Neural progenitor cell (in vitro differentiated cells): ENCODE measurements at regions not wholly inside any gene's neighbourhood (a gene's known extent, or its start where the extent isn't known, plus 50 kb on each side); places are given as distances from the start of the nearest gene placed in this dataset.

Source experiments
- DNase-seq: peaks from one replicate; pipeline ENCODE4 v3.0.0-alpha.2; 2016; ENCODE audit warnings: low spot score
- H2AFZ ChIP-seq: fragments of 200-600 bp; sonication (generic); replicated peaks from 2 replicates; pipeline ENCODE4 v1.6.1; 2016; ENCODE audit warnings: antibody characterized with exemption
- H3F3A ChIP-seq: fragments of 200-600 bp; sonication (generic); 2 replicates; pipeline ENCODE4 v1.6.1; 2016; ENCODE audit warnings: antibody characterized with exemption, low read depth
- H3K27ac ChIP-seq: fragments of 200-600 bp; sonication (generic); 2 replicates; pipeline ENCODE4 v1.5.1; 2016; ENCODE audit warnings: mild to moderate bottlenecking
- H3K27me3 ChIP-seq: fragments of 200-600 bp; sonication (generic); 2 replicates; pipeline ENCODE4 v1.6.1; 2016; ENCODE audit warnings: mild to moderate bottlenecking, moderate library complexity
- H3K36me3 ChIP-seq: fragments of 200-600 bp; sonication (generic); 2 replicates; pipeline ENCODE4 v1.5.1; 2016
- H3K4me1 ChIP-seq: fragments of 200-600 bp; sonication (generic); 2 replicates; pipeline ENCODE4 v1.6.1; 2016; ENCODE audit warnings: mixed run types
- H3K4me2 ChIP-seq: fragments of 200-600 bp; sonication (generic); 2 replicates; pipeline ENCODE4 v1.6.1; 2016
- H3K4me3 ChIP-seq: fragments of 200-600 bp; sonication (generic); 2 replicates; pipeline ENCODE4 v1.5.1; 2016
- H3K79me2 ChIP-seq: fragments of 200-600 bp; sonication (generic); 2 replicates; pipeline ENCODE4 v1.6.1; 2016; ENCODE audit warnings: low read depth
- H3K9ac ChIP-seq: fragments of 200-600 bp; sonication (generic); 2 replicates; pipeline ENCODE4 v1.6.1; 2016
- H3K9me3 ChIP-seq: fragments of 200-600 bp; sonication (generic); 2 replicates; pipeline ENCODE4 v1.5.1; 2016; ENCODE audit warnings: low read depth
- H4K20me1 ChIP-seq: fragments of 200-600 bp; sonication (generic); 2 replicates; pipeline ENCODE4 v1.6.1; 2016; ENCODE audit warnings: low read depth
- H3K27ac Mint-ChIP-seq: 3 replicates; pipeline ENCODE4 v1.8.0; 2021; ENCODE audit warnings: mixed read lengths
- H3K27me3 Mint-ChIP-seq: 2 replicates; pipeline ENCODE4 v1.8.0; 2022; ENCODE audit warnings: low read depth, mild to moderate bottlenecking, inconsistent platforms, moderate library complexity, mixed read lengths; ENCODE audit not compliant: insufficient read depth
- H3K36me3 Mint-ChIP-seq: 3 replicates; pipeline ENCODE4 v1.8.0; 2021; ENCODE audit warnings: mixed read lengths
- H3K4me1 Mint-ChIP-seq: 3 replicates; pipeline ENCODE4 v1.8.0; 2021; ENCODE audit warnings: mixed read lengths
- H3K4me3 Mint-ChIP-seq: 3 replicates; pipeline ENCODE4 v1.8.0; 2021; ENCODE audit warnings: mild to moderate bottlenecking, moderate library complexity, mixed read lengths
- H3K9me3 Mint-ChIP-seq: 3 replicates; pipeline ENCODE4 v1.8.0; 2020; ENCODE audit warnings: mixed read lengths
- CTCF ChIP-seq: fragments of 200-600 bp; sonication (generic); IDR thresholded peaks from 2 replicates; pipeline ENCODE4 v1.5.1; 2017; ENCODE audit warnings: antibody characterized with exemption, mild to moderate bottlenecking
- EZH2 ChIP-seq: fragments of 200-600 bp; sonication (generic); IDR thresholded peaks from 2 replicates; pipeline ENCODE4 v1.6.1; 2017; ENCODE audit warnings: antibody characterized with exemption, mild to moderate bottlenecking, moderate library complexity
- EZH2phosphoT487 ChIP-seq: fragments of 200-600 bp; sonication (generic); IDR thresholded peaks from 2 replicates; pipeline ENCODE4 v1.6.1; 2017; ENCODE audit warnings: antibody characterized with exemption

- no peaks in the 10 kb centered on the region for H3K36me3 Mint-ChIP-seq
- no peaks in the 10 kb centered on the region for H3K9me3 Mint-ChIP-seq
- no peaks in the 10 kb centered on the region for H3K79me2 ChIP-seq
- no peaks in the 10 kb centered on the region for H3K36me3 ChIP-seq
- TF ChIP-seq EZH2 (no peak), CTCF (no peak), EZH2phosphoT487 (no peak)
- H3K4me1 ChIP-seq = no peaks in the 10 kb centered on the region
- H3K4me1 Mint-ChIP-seq = no peaks in the 10 kb centered on the region
- H4K20me1 ChIP-seq = no peaks in the 10 kb centered on the region
- H3K9ac ChIP-seq = no peak overlapping the region
- no peaks in the 10 kb centered on the region for H3K9me3 ChIP-seq
- H3K27me3 ChIP-seq = no peaks in the 10 kb centered on the region
- H3F3A ChIP-seq = no peaks in the 10 kb centered on the region
- no peak overlapping the region for H3K4me3 Mint-ChIP-seq
- peaks cover 2% of the 10 kb centered on the region for H3K27me3 Mint-ChIP-seq
- no peak overlapping the region for H3K4me2 ChIP-seq
- no peak overlapping the region for H2AFZ ChIP-seq
- no peak overlapping the region for H3K27ac ChIP-seq
- DNase-seq = no peak
- H3K4me3 ChIP-seq = no peak overlapping the region
- H3K27ac Mint-ChIP-seq = no peak overlapping the region
Measured at GRCh38 chr7:156435486-156436231, 204.9 kb upstream of the RNF32 start.

- no peaks in the 10 kb centered on the region for H3K36me3 ChIP-seq
- H3K27ac ChIP-seq = no peak overlapping the region
- H4K20me1 ChIP-seq = no peaks in the 10 kb centered on the region
- Mint-ChIP-seq H3K4me1 (no peaks in the 10 kb centered on the region), H3K27ac (no peak overlapping the region), H3K36me3 (no peaks in the 10 kb centered on the region), H3K9me3 (no peaks in the 10 kb centered on the region), H3K4me3 (no peak overlapping the region), H3K27me3 (peaks cover 2% of the 10 kb centered on the region)
- H2AFZ ChIP-seq = no peak overlapping the region
- H3K4me2 ChIP-seq = no peak overlapping the region
- no peaks in the 10 kb centered on the region for H3F3A ChIP-seq
- no peak for DNase-seq
- H3K27me3 ChIP-seq = no peaks in the 10 kb centered on the region
- H3K9ac ChIP-seq = no peak overlapping the region
- no peak for TF ChIP-seq EZH2
- no peak for TF ChIP-seq CTCF
- no peak for TF ChIP-seq EZH2phosphoT487
- no peak overlapping the region for H3K4me3 ChIP-seq
- H3K79me2 ChIP-seq = no peaks in the 10 kb centered on the region
- no peaks in the 10 kb centered on the region for H3K4me1 ChIP-seq
- H3K9me3 ChIP-seq = no peaks in the 10 kb centered on the region
Measured at GRCh38 chr7:156434706-156435105, 205.9 kb upstream of the RNF32 start.

- Mint-ChIP-seq H3K4me3 (no peak overlapping the region), H3K27me3 (peaks cover 4% of the 10 kb centered on the region), H3K9me3 (no peaks in the 10 kb centered on the region), H3K27ac (no peak overlapping the region), H3K4me1 (no peaks in the 10 kb centered on the region), H3K36me3 (no peaks in the 10 kb centered on the region)
- H3K36me3 ChIP-seq = no peaks in the 10 kb centered on the region
- TF ChIP-seq CTCF (no peak), EZH2phosphoT487 (no peak), EZH2 (no peak)
- no peak overlapping the region for H2AFZ ChIP-seq
- H3K79me2 ChIP-seq = no peaks in the 10 kb centered on the region
- no peak overlapping the region for H3K4me2 ChIP-seq
- H3K27me3 ChIP-seq = no peaks in the 10 kb centered on the region
- DNase-seq = no peak
- no peaks in the 10 kb centered on the region for H3F3A ChIP-seq
- H4K20me1 ChIP-seq = no peaks in the 10 kb centered on the region
- H3K4me3 ChIP-seq = no peak overlapping the region
- no peak overlapping the region for H3K9ac ChIP-seq
- no peaks in the 10 kb centered on the region for H3K4me1 ChIP-seq
- H3K27ac ChIP-seq = no peak overlapping the region
- no peaks in the 10 kb centered on the region for H3K9me3 ChIP-seq
Measured at GRCh38 chr7:156432018-156432417, 208.6 kb upstream of the RNF32 start.
